WTC11 (cell line): ENCODE measurements at regions not wholly inside any gene's neighbourhood (a gene's known extent, or its start where the extent isn't known, plus 50 kb on each side); places are given as distances from the start of the nearest gene placed in this dataset.

Experiments used
- CREB1 ChIP-seq: sonication (generic); formaldehyde crosslinking; IDR thresholded peaks from 2 replicates; pipeline ENCODE4 v1.8.0; 2023; ENCODE audit warnings: mild to moderate bottlenecking, missing genetic modification reagents
- ELF4 ChIP-seq: sonication (generic); formaldehyde crosslinking; IDR thresholded peaks from 2 replicates; pipeline ENCODE4 v1.8.1; 2022; ENCODE audit warnings: low read depth, mild to moderate bottlenecking, moderate library complexity, missing genetic modification reagents
- FOXP1 ChIP-seq: sonication (generic); formaldehyde crosslinking; IDR thresholded peaks from 2 replicates; pipeline ENCODE4 v1.8.0; 2022; ENCODE audit warnings: missing genetic modification reagents, mild to moderate bottlenecking, moderate library complexity, borderline replicate concordance
- GABPB1 ChIP-seq: sonication (generic); formaldehyde crosslinking; IDR thresholded peaks from 2 replicates; pipeline ENCODE4 v1.8.1; 2023; ENCODE audit warnings: mild to moderate bottlenecking, missing genetic modification reagents
- IRF1 ChIP-seq: sonication (generic); formaldehyde crosslinking; IDR thresholded peaks from 2 replicates; pipeline ENCODE4 v1.8.0; 2023; ENCODE audit warnings: missing genetic modification reagents
- IRF2 ChIP-seq: sonication (generic); formaldehyde crosslinking; IDR thresholded peaks from 2 replicates; pipeline ENCODE4 v1.8.0; 2022; ENCODE audit warnings: low read depth, missing genetic modification reagents, borderline replicate concordance
- OVOL2 ChIP-seq: fragments of 250-450 bp; sonication (Bioruptor Pico); IDR thresholded peaks from 2 replicates; pipeline ENCODE4 v1.9.0; 2021; ENCODE audit warnings: mild to moderate bottlenecking, borderline replicate concordance
- TF ChIP-seq, protein P1 (sequence below): fragments of 200-600 bp; IDR thresholded peaks from 2 replicates; pipeline ENCODE4 v1.8.0; 2022; ENCODE audit warnings: antibody characterized with exemption
- TF ChIP-seq, protein P2 (sequence below): sonication (generic); formaldehyde crosslinking; IDR thresholded peaks from 2 replicates; pipeline ENCODE4 v1.8.1; 2022; ENCODE audit warnings: missing genetic modification reagents, borderline replicate concordance
- TF ChIP-seq, protein P3 (sequence below): sonication (generic); formaldehyde crosslinking; IDR thresholded peaks from 2 replicates; pipeline ENCODE4 v1.8.1; 2023; ENCODE audit warnings: mild to moderate bottlenecking, moderate library complexity, missing genetic modification reagents
- TF ChIP-seq, protein P4 (sequence below): sonication (generic); formaldehyde crosslinking; IDR thresholded peaks from 2 replicates; pipeline ENCODE4 v1.8.1; 2022; ENCODE audit warnings: low read depth, mild to moderate bottlenecking, moderate library complexity, missing genetic modification reagents, borderline replicate concordance
- TF ChIP-seq, protein P5 (sequence below): sonication (generic); formaldehyde crosslinking; IDR thresholded peaks from 2 replicates; pipeline ENCODE4 v1.8.0; 2022; ENCODE audit warnings: mild to moderate bottlenecking, missing genetic modification reagents

DNA sequence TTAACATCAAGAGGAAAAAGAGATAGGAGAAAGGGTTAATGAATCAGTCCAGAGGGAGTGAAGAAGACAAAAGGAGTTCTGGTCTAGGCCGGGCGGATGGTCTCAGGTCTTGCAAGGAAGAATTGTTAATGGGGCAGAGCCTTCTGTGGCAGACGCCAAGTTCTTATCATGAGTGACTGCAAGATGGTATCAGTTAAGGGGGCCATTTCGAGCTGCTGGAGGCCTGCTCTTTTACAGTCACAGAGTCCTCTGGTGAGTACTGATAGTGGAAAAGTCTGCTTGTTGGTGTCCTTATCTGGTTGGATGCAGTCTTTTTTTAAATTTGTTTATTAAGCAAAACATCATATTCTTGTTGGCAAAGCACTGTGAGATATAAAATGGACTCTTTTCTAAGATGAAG lies 590.9 kb upstream of the SGCG start:
- TF ChIP-seq IRF2 (CRISPR knock-in tag) (no peak), ELF4 (CRISPR knock-in tag) (no peak), GABPB1 (CRISPR knock-in tag) (no peak), FOXP1 (CRISPR knock-in tag) (no peak), IRF1 (CRISPR knock-in tag) (no peak), CREB1 (no peak), OVOL2 (no peak)
- TF ChIP-seq, protein P1, sequence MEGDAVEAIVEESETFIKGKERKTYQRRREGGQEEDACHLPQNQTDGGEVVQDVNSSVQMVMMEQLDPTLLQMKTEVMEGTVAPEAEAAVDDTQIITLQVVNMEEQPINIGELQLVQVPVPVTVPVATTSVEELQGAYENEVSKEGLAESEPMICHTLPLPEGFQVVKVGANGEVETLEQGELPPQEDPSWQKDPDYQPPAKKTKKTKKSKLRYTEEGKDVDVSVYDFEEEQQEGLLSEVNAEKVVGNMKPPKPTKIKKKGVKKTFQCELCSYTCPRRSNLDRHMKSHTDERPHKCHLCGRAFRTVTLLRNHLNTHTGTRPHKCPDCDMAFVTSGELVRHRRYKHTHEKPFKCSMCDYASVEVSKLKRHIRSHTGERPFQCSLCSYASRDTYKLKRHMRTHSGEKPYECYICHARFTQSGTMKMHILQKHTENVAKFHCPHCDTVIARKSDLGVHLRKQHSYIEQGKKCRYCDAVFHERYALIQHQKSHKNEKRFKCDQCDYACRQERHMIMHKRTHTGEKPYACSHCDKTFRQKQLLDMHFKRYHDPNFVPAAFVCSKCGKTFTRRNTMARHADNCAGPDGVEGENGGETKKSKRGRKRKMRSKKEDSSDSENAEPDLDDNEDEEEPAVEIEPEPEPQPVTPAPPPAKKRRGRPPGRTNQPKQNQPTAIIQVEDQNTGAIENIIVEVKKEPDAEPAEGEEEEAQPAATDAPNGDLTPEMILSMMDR: no peak
- TF ChIP-seq, protein P2, sequence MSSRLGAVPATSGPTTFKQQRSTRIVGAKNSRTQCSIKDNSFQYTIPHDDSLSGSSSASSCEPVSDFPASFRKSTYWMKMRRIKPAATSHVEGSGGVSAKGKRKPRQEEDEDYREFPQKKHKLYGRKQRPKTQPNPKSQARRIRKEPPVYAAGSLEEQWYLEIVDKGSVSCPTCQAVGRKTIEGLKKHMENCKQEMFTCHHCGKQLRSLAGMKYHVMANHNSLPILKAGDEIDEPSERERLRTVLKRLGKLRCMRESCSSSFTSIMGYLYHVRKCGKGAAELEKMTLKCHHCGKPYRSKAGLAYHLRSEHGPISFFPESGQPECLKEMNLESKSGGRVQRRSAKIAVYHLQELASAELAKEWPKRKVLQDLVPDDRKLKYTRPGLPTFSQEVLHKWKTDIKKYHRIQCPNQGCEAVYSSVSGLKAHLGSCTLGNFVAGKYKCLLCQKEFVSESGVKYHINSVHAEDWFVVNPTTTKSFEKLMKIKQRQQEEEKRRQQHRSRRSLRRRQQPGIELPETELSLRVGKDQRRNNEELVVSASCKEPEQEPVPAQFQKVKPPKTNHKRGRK (CRISPR knock-in tag): no peak
- TF ChIP-seq, protein P3, sequence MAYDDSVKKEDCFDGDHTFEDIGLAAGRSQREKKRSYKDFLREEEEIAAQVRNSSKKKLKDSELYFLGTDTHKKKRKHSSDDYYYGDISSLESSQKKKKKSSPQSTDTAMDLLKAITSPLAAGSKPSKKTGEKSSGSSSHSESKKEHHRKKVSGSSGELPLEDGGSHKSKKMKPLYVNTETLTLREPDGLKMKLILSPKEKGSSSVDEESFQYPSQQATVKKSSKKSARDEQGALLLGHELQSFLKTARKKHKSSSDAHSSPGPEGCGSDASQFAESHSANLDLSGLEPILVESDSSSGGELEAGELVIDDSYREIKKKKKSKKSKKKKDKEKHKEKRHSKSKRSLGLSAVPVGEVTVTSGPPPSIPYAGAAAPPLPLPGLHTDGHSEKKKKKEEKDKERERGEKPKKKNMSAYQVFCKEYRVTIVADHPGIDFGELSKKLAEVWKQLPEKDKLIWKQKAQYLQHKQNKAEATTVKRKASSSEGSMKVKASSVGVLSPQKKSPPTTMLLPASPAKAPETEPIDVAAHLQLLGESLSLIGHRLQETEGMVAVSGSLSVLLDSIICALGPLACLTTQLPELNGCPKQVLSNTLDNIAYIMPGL (CRISPR knock-in tag): no peak
- TF ChIP-seq, protein P4, sequence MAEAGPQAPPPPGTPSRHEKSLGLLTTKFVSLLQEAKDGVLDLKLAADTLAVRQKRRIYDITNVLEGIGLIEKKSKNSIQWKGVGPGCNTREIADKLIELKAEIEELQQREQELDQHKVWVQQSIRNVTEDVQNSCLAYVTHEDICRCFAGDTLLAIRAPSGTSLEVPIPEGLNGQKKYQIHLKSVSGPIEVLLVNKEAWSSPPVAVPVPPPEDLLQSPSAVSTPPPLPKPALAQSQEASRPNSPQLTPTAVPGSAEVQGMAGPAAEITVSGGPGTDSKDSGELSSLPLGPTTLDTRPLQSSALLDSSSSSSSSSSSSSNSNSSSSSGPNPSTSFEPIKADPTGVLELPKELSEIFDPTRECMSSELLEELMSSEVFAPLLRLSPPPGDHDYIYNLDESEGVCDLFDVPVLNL (CRISPR knock-in tag): no peak
- TF ChIP-seq, protein P5, sequence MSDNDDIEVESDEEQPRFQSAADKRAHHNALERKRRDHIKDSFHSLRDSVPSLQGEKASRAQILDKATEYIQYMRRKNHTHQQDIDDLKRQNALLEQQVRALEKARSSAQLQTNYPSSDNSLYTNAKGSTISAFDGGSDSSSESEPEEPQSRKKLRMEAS: no peak
